ENCODE measurements at regions not wholly inside any gene's neighbourhood (a gene's known extent, or its start where the extent isn't known, plus 50 kb on each side); places are given as distances from the start of the nearest gene placed in this dataset.

DNA sequence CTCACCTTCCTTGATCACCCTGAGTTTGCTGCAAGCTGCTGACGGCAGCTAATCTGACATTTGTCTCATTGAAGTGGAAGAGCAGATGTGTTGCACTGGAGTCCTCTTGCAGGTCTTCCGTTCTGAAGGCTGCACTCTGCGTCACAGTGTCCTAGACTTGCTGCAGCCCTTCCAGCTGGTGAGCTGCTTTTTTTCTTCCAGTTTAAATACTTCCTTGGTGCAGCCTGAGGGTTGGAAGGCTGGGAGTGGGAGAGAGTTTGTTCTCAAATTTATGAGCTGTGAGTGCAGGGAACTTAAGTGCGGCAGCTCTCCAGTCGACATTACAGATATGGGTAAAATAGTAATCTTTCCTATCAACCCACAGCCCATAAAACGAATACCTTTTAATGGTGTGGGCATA lies 303.6 kb upstream of the FAT1 start:
- intact Hi-C loops (cut with DNase I), result no loop called here

DNA sequence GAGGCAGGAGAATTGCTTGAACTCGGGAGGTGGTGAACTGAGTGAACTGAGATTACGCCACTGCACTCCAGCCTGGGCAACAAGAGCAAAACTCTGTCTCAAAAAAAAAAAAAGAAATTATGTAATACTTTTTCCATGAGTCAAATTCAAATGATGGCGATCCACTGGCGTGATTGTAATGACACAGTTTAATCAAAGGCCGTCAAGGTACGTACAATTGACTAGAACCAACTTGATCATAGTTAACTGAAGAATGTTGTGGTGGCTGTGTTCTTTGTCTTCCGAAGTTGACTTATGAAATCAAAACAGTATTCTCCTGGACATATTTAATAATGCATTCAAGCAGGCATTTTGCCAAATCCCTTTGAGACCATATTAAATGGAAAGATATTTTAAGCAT lies 318.6 kb upstream of the FAT1 start:
- Histone ChIP-seq H3K27ac (no peak overlapping the region), H3K4me3 (no peak overlapping the region), H3K36me3 (no peaks in the 10 kb centered on the region), H3K4me1 (no peaks in the 10 kb centered on the region), H3K9me3 (no peaks in the 10 kb centered on the region), H3K27me3 (no peaks in the 10 kb centered on the region)
- TF ChIP-seq POLR2A (IDR thresholded peaks at IDR 0.05) (no peak), POLR2AphosphoS5 (IDR thresholded peaks at IDR 0.05; ENCODE audit: insufficient read depth in 1 of 2, low read depth in 1 of 2) (no peak)
- TF ChIP-seq, protein P1, sequence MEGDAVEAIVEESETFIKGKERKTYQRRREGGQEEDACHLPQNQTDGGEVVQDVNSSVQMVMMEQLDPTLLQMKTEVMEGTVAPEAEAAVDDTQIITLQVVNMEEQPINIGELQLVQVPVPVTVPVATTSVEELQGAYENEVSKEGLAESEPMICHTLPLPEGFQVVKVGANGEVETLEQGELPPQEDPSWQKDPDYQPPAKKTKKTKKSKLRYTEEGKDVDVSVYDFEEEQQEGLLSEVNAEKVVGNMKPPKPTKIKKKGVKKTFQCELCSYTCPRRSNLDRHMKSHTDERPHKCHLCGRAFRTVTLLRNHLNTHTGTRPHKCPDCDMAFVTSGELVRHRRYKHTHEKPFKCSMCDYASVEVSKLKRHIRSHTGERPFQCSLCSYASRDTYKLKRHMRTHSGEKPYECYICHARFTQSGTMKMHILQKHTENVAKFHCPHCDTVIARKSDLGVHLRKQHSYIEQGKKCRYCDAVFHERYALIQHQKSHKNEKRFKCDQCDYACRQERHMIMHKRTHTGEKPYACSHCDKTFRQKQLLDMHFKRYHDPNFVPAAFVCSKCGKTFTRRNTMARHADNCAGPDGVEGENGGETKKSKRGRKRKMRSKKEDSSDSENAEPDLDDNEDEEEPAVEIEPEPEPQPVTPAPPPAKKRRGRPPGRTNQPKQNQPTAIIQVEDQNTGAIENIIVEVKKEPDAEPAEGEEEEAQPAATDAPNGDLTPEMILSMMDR (IDR thresholded peaks at IDR 0.05), result no peak
- intact Hi-C loops (cut with DNase I), result no loop called here
- DNase-seq (ENCODE audit: extremely low spot score in 2 of 2), result no peak

More for the DNA sequence above, 303.6 kb upstream of the FAT1 start:
- Histone ChIP-seq H3K4me3 (peak overlapping the region in 1 of 2 donors; percentile 12), H3K4me1 (no peaks in the 10 kb centered on the region), H3K36me3 (no peaks in the 10 kb centered on the region), H3K27me3 (no peaks in the 10 kb centered on the region), H3K27ac (peak overlapping the region; percentile 42), H3K9me3 (no peaks in the 10 kb centered on the region)
- TF ChIP-seq POLR2AphosphoS5 (IDR thresholded peaks at IDR 0.05; ENCODE audit: insufficient read depth in 1 of 2, low read depth in 1 of 2) (no peak), POLR2A (IDR thresholded peaks at IDR 0.05) (no peak)
- TF ChIP-seq, protein P1 (IDR thresholded peaks at IDR 0.05), result no peak
- no peak for DNase-seq (ENCODE audit: extremely low spot score in 2 of 2)

DNA sequence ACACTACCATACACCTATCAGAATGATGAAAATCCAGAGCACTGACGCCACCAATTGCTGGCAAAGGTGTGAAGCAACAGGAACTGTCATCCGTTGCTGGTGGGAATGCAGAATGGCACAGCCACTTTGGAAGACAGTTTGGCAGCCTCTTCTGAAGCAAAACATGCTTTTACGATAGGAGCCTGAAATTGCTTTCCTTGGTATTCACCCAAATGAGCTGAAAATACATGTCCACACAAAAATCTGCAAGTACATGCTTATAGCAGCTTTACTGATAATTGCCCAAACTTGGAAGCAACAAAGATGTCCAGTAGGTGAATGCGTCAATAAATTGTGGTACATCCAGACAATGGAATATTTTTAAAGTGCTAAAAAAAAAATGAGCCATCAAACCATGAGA lies 322.8 kb upstream of the FAT1 start:
- Histone ChIP-seq H3K27ac (no peak overlapping the region), H3K27me3 (no peaks in the 10 kb centered on the region), H3K9me3 (no peaks in the 10 kb centered on the region), H3K4me1 (no peaks in the 10 kb centered on the region), H3K36me3 (no peaks in the 10 kb centered on the region), H3K4me3 (no peak overlapping the region)
- TF ChIP-seq, protein P1 (IDR thresholded peaks at IDR 0.05), result no peak
- no peak for TF ChIP-seq POLR2AphosphoS5 (IDR thresholded peaks at IDR 0.05; ENCODE audit: insufficient read depth in 1 of 2, low read depth in 1 of 2)
- TF ChIP-seq POLR2A (IDR thresholded peaks at IDR 0.05), result no peak
- intact Hi-C loops (cut with DNase I), result no loop called here
- no peak for DNase-seq (ENCODE audit: extremely low spot score in 2 of 2)

DNA sequence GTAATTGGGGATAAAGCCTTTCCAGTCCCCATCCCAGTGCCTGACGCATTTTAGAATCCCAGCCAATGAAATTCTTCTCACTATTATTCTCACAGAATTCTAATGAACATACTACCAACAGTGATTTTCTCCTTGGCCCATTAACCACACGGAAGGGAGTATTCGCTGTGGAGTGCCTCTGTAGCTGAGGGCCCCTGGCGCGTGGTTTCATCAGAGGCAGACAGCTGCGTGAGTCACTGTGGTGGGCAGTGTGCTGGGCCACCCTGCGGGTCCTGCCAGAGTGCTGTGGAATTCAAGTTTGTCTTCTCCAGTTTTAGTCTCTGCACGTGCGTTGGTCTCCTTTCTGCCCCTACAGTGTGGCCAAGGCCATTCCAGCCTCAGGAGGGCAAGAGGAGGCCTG lies 335.4 kb upstream of the FAT1 start:
- no peaks in the 10 kb centered on the region for H3K4me1 ChIP-seq
- H3K27me3 ChIP-seq, result no peaks in the 10 kb centered on the region
- H3K4me3 ChIP-seq, result no peak overlapping the region
- no peaks in the 10 kb centered on the region for H3K36me3 ChIP-seq
- intact Hi-C loops (cut with DNase I), result no loop called here
- no peak overlapping the region for H3K27ac ChIP-seq
- TF ChIP-seq POLR2A (IDR thresholded peaks at IDR 0.05) (no peak), POLR2AphosphoS5 (IDR thresholded peaks at IDR 0.05; ENCODE audit: insufficient read depth in 1 of 2, low read depth in 1 of 2) (no peak)
- TF ChIP-seq, protein P1 (IDR thresholded peaks at IDR 0.05), result no peak
- DNase-seq (ENCODE audit: extremely low spot score in 2 of 2), result no peak
- H3K9me3 ChIP-seq, result no peaks in the 10 kb centered on the region

DNA sequence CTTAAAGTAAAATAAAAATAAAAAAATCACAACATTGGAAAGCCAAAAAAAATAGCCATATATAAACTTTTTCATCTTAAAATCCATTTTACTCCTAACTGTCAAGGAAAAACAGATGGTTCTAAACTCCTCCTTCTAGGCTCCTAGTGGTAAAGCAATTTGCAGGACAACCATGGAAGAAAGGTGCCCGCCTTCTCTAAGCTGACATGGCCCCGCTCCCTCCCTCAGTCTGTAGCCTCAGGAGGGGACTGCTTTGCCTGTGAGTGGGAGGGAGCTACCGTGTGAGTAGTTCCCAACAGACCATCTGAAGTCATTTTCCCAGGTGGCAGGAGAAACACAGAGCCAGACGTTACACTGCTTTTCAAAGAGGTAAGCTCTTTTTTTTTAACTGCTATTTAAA lies 336.2 kb upstream of the FAT1 start:
- H3K4me1 ChIP-seq, result no peaks in the 10 kb centered on the region
- no peak overlapping the region for H3K4me3 ChIP-seq
- no peak for DNase-seq (ENCODE audit: extremely low spot score in 2 of 2)
- no peaks in the 10 kb centered on the region for H3K36me3 ChIP-seq
- no peak overlapping the region for H3K27ac ChIP-seq
- no peaks in the 10 kb centered on the region for H3K9me3 ChIP-seq
- no peak for TF ChIP-seq POLR2A (IDR thresholded peaks at IDR 0.05)
- TF ChIP-seq, protein P1 (IDR thresholded peaks at IDR 0.05), result no peak
- TF ChIP-seq POLR2AphosphoS5 (IDR thresholded peaks at IDR 0.05; ENCODE audit: insufficient read depth in 1 of 2, low read depth in 1 of 2), result no peak
- no peaks in the 10 kb centered on the region for H3K27me3 ChIP-seq
- intact Hi-C loops (cut with DNase I), result no loop called here
